ENCODE measurements at regions not wholly inside any gene's neighbourhood (a gene's known extent, or its start where the extent isn't known, plus 50 kb on each side); places are given as distances from the start of the nearest gene placed in this dataset.
A peak's percentile ranks its signal among the peaks of the same experiment; 100 is the strongest.
"Not testable (repeated sequence)": the region's sequence is repeated elsewhere in the genome, so short reads cannot be mapped to it uniquely, and the experiment has no call there.

DNA sequence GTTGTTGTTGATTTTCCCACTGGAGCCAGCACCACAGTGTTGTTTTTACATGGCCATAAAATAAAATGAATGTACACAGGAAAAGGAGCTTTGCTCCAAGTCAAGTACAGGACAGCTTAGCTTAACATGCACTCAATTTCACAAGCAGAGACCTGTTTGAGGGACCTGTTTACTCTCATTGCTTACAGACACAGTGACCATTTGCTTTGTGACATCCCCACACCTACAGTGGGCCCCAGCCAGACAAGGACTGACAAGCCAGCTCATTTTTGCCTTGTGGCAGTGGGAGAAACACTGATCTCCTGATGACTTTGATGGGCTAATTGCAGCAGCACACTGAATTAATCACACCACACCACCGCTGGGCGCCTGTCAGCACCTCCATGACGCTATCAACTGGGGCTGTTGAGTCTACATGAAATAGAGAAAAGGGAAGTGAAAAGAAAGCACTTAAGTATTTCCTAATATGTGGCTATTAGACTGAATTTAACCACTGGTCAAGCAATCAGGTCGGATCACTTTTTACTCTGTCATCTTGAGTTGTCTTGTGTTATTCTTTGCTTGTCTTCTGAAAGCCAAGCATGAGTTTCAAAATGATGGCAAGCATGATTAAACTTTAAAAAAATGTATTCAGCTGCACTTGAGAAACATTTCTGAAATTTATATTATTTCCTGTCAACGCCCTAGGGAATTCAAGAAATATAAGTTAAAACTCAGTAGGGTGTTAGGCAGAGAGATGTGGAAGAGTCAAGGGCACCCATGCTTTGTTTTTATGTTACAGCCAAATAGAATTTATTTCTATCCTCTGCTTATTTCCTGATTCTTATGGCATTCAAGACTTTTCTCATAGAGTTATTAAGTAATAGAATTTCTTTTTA, 557.7 kb downstream of the RAB28 start:
- DNase-seq, result peak; percentile 23

- no peak for DNase-seq
Observed at GRCh38 chr4:12924728-12925320, 559.3 kb downstream of the RAB28 start.

- no peak for DNase-seq
Observed at GRCh38 chr4:12924253-12924652, 559.9 kb downstream of the RAB28 start.

- no peak for DNase-seq
Observed at GRCh38 chr4:12912896-12913418, 571.2 kb downstream of the RAB28 start.

GRCh38 chr4:12911750-12912358, 572.3 kb downstream of the RAB28 start:
- no peak for DNase-seq

GRCh38 chr4:12903640-12904039, 580.5 kb downstream of the RAB28 start:
- DNase-seq, result not testable (repeated sequence)

GRCh38 chr4:12902735-12903134, 581.4 kb downstream of the RAB28 start:
- no peak for DNase-seq

GRCh38 chr4:12897954-12898353, 586.2 kb downstream of the RAB28 start:
- DNase-seq, result no peak

DNA sequence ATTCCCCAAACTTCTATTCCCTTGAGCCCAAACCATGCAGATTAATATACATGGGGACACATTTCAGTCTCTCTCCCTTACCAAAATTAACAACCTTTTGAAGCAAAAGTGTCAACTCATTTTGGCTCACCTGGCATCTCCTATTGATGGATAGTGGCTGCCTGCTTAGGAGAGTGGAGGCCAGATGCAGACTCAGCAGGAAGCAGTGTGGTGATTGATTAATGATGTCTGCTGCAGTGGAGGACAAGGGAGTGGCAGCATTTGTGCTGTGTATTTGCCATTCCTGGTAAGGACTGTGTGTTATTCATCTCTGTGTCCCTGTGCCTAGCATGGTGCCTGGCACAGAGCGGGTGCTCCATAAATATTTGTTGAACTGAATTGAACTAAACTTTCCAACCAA, 590.1 kb downstream of the RAB28 start:
- DNase-seq, result no peak

DNA sequence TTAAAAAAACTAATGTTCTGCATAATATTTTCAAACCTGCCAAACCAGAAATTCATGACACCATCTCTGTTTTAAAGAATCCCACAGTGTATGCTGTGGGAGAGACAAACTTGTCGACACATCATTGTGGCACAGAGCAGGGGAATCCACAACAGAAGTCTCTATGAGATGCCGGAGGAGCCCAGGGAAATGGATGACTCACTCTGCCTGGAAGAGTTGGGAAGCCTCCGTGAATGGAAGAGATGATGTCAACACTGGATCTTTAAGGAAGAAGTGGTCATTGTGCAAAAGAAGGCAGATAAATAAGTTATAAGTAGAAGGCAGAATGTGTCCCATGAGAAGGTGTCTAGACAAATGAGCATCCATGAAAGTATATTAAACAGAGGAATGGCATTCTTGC, 595.1 kb downstream of the RAB28 start:
- no peak for DNase-seq

GRCh38 chr4:12884846-12885796, 599.0 kb downstream of the RAB28 start:
- no peak for DNase-seq

- DNase-seq, result no peak
Observed at GRCh38 chr4:12881945-12882584, 602.1 kb downstream of the RAB28 start.

GRCh38 chr4:12880844-12881243, 603.3 kb downstream of the RAB28 start:
- no peak for DNase-seq

GRCh38 chr4:12879496-12879895, 604.6 kb downstream of the RAB28 start:
- DNase-seq, result no peak

- DNase-seq, result no peak
Observed at GRCh38 chr4:12875640-12876243, 608.4 kb downstream of the RAB28 start.

DNA sequence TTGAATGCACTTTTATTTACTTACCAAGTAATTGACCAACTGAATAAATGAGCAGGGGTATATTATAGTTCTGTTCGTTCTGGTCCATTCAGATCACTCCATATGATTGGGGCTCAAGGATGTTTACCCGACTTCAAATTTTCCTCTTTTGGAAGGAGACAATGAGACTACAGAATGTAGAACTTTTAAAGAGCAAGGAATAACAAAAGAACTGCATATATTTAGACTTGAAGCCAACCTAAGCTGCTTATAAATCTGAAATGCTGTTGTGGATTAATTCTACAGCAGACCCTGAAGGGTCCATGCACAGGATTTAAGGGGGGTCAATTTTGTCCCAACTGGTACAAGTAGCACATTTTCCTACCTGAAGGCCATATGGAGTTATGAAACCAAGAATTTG, 610.8 kb downstream of the RAB28 start:
- DNase-seq, result no peak

DNA sequence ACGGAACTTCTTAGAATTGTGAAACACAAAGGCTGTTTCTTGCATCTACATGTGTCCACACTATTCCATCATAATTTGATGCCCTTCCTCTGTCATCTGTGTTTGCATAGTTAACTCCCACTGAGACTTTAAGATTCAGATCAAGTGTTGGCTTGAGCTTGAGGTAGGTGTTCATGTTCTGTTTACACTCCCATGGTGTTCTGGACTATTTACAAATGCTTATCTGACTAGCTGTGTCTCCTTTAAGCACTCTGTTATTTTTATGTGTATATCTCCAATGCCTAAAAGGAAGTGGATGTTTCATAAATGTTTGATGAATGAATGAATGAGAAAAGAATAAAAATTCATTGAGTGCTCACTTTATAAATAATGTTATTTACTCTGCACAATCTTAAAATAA, 622.7 kb downstream of the RAB28 start:
- no peak for DNase-seq

DNA sequence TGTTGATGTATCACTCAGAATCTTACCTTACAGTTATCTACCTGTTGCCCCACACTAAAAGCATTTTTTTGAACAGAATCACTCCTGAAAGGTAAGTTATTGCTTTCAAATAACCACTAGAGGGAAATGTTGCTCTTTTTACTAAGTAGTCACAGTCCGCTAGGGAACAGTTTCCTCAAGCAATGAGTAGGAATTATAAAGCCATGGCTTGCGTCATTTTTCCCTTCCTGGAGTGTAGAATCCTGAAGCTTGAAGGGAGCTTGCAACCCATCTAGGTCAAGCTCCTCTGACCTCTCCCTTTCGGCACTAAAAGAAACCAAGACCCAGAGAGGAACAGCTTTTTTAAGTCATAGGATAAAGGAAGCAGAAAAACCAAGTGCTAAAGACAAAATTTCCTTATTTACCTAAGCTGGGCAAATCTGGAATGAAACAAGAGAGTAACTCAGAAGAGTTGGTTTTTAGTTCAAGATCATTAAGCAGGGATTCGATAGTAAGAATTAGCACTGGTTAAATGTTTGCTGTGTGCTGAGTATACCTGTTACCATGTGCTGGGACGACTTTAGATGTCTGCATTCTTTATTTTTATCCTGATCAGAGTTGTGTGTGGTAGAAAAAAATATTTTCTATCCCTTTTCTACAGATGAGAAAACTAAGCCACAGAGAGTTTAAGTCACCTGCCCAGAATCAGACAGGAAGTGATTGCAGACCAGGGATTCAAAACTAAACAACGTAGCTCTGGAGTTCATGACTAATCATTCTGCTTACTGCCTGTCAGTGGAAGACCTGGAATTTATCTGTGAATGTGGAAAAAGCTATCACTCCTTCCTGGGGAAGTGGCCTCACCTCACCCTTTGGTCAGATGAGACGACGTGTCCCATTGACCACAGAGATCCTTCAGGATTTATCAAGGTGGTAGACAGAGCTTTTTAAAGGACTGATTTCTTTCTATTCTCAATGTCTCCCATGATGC, 631.5 kb downstream of the RAB28 start:
- DNase-seq, result peak; percentile 76

- DNase-seq, result peak; percentile 86
Observed at GRCh38 chr4:12846368-12846767, 637.8 kb downstream of the RAB28 start.

- no peak for DNase-seq
Observed at GRCh38 chr4:12844141-12844540, 640.0 kb downstream of the RAB28 start.
